ENCODE measurements at regions not wholly inside any gene's neighbourhood (a gene's known extent, or its start where the extent isn't known, plus 50 kb on each side); places are given as distances from the start of the nearest gene placed in this dataset.

GRCh38 chr2:172662099-172662498, 73.5 kb upstream of the RAPGEF4 start:
- TF ChIP-seq ELF4 (IDR thresholded peaks at IDR 0.05) (no peak), LEF1 (IDR thresholded peaks at IDR 0.05; ENCODE audit: borderline replicate concordance) (no peak), SP1 (IDR thresholded peaks at IDR 0.05) (no peak), FOXA1 (IDR thresholded peaks at IDR 0.05) (no peak)

Data from HEK293T (cell line).